Uterus (tissue), 3 donors: ENCODE measurements at regions not wholly inside any gene's neighbourhood (a gene's known extent, or its start where the extent isn't known, plus 50 kb on each side); places are given as distances from the start of the nearest gene placed in this dataset.
A peak's percentile ranks its signal among the peaks of the same experiment; 100 is the strongest.

ENCODE experiments used
- DNase-seq, 2 donors: peaks; one replicate each; pipeline ENCODE4 v3.0.0-alpha.2; 2019 to 2020
- H3K27ac ChIP-seq, 2 donors: fragments of 200-600 bp; sonication (generic); 1 replicate in 1 of 2; 2 replicates in 1 of 2; pipeline ENCODE4 v1.5.1; 2016 to 2018
- H3K27me3 ChIP-seq, 2 donors: fragments of 200-600 bp; sonication (generic); one replicate each; pipeline ENCODE4 v1.5.1; 2018 to 2019; ENCODE audit warnings: control low read depth in 1 of 2
- H3K36me3 ChIP-seq, 2 donors: fragments of 200-600 bp; sonication (generic); one replicate each; pipeline ENCODE4 v1.5.1; 2019; ENCODE audit warnings: control low read depth in 1 of 2
- H3K4me1 ChIP-seq, 2 donors: fragments of 200-600 bp; sonication (generic); one replicate each; pipeline ENCODE4 v1.5.1; 2018 to 2019; ENCODE audit warnings: control low read depth in 1 of 2
- H3K4me3 ChIP-seq, 2 donors: fragments of 200-600 bp; sonication (generic); 1 replicate in 1 of 2; 2 replicates in 1 of 2; pipeline ENCODE4 v1.5.1; 2018 to 2019; ENCODE audit warnings: mild to moderate bottlenecking in 1 of 2
- H3K9me3 ChIP-seq, 2 donors: fragments of 200-600 bp; sonication (generic); one replicate each; pipeline ENCODE4 v1.5.1; 2019; ENCODE audit warnings: control low read depth in 1 of 2
- POLR2A ChIP-seq, 2 donors: fragments of 450-650 bp; IDR thresholded peaks; one replicate each; pipeline ENCODE4 v1.6.1; 2016; ENCODE audit warnings: antibody characterized with exemption in 2 of 2, mild to moderate bottlenecking in 1 of 2, moderate library complexity in 1 of 2
- intact Hi-C: fragments of 100-400 bp; cut with DNase I; formaldehyde crosslinking; loops from one replicate; pipeline ENCODE4 v1.15.1; 2023; ENCODE audit warnings: low total_unique reads
- TF ChIP-seq, protein P1 (sequence below), 4 experiments: fragments of 200-600 bp in 2 of 4; fragments of 450-650 bp in 2 of 4; sonication (generic) in 2 of 4; IDR thresholded peaks; one replicate each; pipeline ENCODE4 v1.5.1; 2016 to 2019; ENCODE audit warnings: antibody characterized with exemption in 4 of 4, mild to moderate bottlenecking in 2 of 4, moderate library complexity in 1 of 4
- donor health status: DM: yes; HTN: yes; CAD: no.

DNA sequence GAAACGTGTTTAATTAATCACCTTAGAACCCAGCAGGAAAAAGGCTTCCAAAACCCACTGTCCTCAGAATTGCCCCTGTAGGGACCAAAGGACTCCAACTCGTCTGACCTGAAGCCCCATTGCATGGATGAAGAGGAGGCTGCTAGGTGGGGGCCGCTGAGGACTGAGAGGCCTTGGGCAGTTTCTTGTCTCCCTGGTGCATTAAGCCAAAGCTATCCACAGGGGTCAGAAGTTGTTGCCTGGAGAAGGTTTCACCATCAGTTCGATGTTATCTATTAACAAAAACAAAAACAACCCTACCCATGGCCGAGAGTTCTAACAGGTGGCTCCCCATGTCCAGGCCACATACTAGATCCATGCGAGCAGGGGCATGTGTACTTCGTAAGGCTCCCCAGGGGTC is 120.9 kb upstream of the CD93 start:
- Histone ChIP-seq H3K36me3 (no peaks in the 10 kb centered on the region), H3K4me1 (no peaks in the 10 kb centered on the region), H3K4me3 (no peak overlapping the region), H3K27me3 (no peaks in the 10 kb centered on the region), H3K9me3 (no peaks in the 10 kb centered on the region), H3K27ac (no peak overlapping the region)
- TF ChIP-seq, protein P1, sequence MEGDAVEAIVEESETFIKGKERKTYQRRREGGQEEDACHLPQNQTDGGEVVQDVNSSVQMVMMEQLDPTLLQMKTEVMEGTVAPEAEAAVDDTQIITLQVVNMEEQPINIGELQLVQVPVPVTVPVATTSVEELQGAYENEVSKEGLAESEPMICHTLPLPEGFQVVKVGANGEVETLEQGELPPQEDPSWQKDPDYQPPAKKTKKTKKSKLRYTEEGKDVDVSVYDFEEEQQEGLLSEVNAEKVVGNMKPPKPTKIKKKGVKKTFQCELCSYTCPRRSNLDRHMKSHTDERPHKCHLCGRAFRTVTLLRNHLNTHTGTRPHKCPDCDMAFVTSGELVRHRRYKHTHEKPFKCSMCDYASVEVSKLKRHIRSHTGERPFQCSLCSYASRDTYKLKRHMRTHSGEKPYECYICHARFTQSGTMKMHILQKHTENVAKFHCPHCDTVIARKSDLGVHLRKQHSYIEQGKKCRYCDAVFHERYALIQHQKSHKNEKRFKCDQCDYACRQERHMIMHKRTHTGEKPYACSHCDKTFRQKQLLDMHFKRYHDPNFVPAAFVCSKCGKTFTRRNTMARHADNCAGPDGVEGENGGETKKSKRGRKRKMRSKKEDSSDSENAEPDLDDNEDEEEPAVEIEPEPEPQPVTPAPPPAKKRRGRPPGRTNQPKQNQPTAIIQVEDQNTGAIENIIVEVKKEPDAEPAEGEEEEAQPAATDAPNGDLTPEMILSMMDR (IDR thresholded peaks at IDR 0.05) = no peak
- TF ChIP-seq POLR2A (IDR thresholded peaks at IDR 0.05) = no peak
- DNase-seq = no peak
- intact Hi-C loops = no loop called here

DNA sequence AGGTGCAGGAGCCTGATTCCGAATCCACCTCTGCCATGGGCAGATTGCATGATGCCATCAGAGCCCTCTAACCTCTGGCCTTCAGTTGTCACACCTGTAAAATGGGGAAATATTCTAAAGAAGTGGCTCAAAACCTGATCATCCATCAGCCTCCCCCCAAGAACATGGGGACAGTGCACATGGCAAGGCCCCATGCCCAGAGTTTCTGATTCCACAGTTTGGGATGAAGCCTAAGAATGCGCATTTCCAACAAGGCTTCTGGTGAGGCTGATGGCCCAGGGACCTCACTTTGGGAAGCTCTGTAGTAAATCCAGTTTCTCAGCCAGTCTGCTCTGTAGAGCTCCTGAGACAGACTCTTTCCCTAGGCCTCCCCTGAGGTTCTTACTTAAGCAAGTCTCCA is 119.9 kb upstream of the CD93 start:
- no peak for DNase-seq
- intact Hi-C loops = no loop called here
- H3K9me3 ChIP-seq = no peaks in the 10 kb centered on the region
- H3K4me1 ChIP-seq = no peaks in the 10 kb centered on the region
- no peaks in the 10 kb centered on the region for H3K36me3 ChIP-seq
- TF ChIP-seq, protein P1 (IDR thresholded peaks at IDR 0.05) = no peak
- no peak for TF ChIP-seq POLR2A (IDR thresholded peaks at IDR 0.05)
- H3K27ac ChIP-seq = peak overlapping the region; percentile 13 to 41
- H3K4me3 ChIP-seq = no peak overlapping the region
- no peaks in the 10 kb centered on the region for H3K27me3 ChIP-seq

DNA sequence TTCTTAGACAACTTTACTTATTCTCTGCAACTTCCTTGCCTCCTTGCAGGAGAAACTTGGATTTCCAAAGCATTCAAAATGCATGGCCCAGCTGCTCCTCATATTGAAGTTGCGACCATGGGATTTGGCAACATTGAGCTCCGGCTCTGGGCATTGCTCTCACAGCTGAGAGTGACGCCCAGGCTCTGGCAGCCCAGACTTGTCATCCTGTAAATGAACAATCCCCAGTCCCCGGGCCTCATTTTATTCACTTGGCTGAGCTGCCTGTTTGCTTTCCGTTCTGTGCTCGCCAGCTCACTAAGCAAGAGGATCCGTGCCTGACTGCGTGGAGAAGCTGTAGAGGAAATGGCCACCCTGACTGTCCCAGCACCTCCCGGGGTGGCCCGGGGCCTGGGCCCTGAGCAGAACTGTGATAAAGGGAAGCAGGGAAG is 119.5 kb upstream of the CD93 start:
- Histone ChIP-seq H3K9me3 (no peaks in the 10 kb centered on the region), H3K27me3 (no peaks in the 10 kb centered on the region), H3K4me1 (no peaks in the 10 kb centered on the region), H3K36me3 (no peaks in the 10 kb centered on the region), H3K4me3 (no peak overlapping the region), H3K27ac (peak overlapping the region; percentile 13 to 41)
- intact Hi-C loops = no loop called here
- DNase-seq = peak; percentile 40 to 64
- TF ChIP-seq, protein P1 (IDR thresholded peaks at IDR 0.05) = no peak
- no peak for TF ChIP-seq POLR2A (IDR thresholded peaks at IDR 0.05)

DNA sequence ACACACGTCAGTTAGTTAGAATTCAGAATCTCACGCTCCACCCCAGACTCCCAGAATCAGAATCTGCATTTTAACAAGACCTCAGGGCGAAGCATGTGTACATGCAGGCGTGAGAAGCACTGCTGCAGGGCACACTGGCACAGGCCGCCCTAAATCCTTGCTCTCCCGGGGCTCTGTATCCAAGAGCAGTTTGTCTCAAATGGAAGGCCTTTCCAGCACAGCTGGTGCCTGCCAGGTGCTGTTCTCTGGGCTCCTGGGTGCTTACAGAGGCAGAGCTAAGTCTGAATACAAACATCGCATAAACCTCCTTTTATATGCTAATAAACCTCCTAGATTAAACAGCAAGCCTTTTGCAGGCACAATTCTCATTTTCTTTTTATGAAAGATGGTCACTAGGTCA is 119.1 kb upstream of the CD93 start:
- no peaks in the 10 kb centered on the region for H3K27me3 ChIP-seq
- DNase-seq = no peak
- peak overlapping the region; percentile 23 to 28 for H3K27ac ChIP-seq
- no peaks in the 10 kb centered on the region for H3K36me3 ChIP-seq
- intact Hi-C loops = no loop called here
- H3K4me1 ChIP-seq = no peaks in the 10 kb centered on the region
- no peak for TF ChIP-seq POLR2A (IDR thresholded peaks at IDR 0.05)
- TF ChIP-seq, protein P1 (IDR thresholded peaks at IDR 0.05) = no peak
- H3K9me3 ChIP-seq = no peaks in the 10 kb centered on the region
- H3K4me3 ChIP-seq = no peak overlapping the region

DNA sequence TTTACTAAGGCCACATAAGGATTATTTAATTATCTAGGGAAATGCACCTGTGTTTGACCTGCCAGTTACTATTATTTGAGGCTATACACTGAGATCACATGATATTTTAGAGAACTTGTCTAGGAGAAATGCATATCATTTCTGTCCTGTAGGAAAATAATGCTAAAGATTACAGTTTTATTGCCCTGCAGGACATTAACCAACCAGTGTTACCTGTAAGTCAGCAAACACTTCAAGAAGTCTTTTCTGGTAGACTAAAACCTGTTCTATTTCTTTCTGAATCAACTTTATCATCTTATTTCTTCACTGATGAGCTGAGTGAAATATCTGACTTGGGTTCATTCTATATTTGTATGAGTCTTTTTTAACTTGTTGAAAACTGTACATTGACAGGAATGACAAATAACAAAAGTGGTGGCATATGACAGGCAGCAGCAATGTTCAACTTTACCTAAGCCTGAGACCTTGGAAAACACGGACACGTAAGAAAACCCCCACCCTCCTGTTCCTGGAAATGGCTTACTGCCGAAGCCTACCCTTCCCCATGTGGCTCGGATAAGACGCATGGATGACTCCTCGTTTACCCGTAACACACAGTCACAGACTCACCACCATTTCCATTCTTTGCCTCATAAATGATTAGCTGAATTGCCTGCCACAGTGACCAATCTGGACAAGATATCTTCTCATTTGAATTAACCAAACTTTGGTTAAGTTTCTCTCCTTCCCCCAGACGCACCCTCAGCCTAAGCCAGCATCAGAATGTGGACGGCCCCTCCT is 118.0 kb upstream of the CD93 start:
- H3K27ac ChIP-seq = no peak overlapping the region
- H3K36me3 ChIP-seq = no peaks in the 10 kb centered on the region
- no peak overlapping the region for H3K4me3 ChIP-seq
- intact Hi-C loops = no loop called here
- H3K27me3 ChIP-seq = no peaks in the 10 kb centered on the region
- no peak for DNase-seq
- no peaks in the 10 kb centered on the region for H3K9me3 ChIP-seq
- TF ChIP-seq, protein P1 (IDR thresholded peaks at IDR 0.05) = no peak
- TF ChIP-seq POLR2A (IDR thresholded peaks at IDR 0.05) = no peak
- H3K4me1 ChIP-seq = no peaks in the 10 kb centered on the region
